ENCODE measurements at regions not wholly inside any gene's neighbourhood (a gene's known extent, or its start where the extent isn't known, plus 50 kb on each side); places are given as distances from the start of the nearest gene placed in this dataset.

GRCh38 chr13:78430166-78430791 lies 173.1 kb downstream of the POU4F1 start:
- Histone ChIP-seq H3K9me3 (ENCODE audit: low read length) (no peaks in the 10 kb centered on the region), H3K4me2 (ENCODE audit: low read depth, low read length) (no peak overlapping the region), H3K36me3 (replicated peaks in 1 of 2; ENCODE audit: control insufficient read depth in 1 of 2, insufficient read depth in 2 of 2, low read length in 2 of 2) (no peaks in the 10 kb centered on the region), H3K27me3 (ENCODE audit: control insufficient read depth in 1 of 2, insufficient read depth in 2 of 2, low read length in 2 of 2) (no peaks in the 10 kb centered on the region), H3K27ac (ENCODE audit: extremely low read length, insufficient read depth, low read length) (no peak overlapping the region), H2AFZ (ENCODE audit: low read length) (no peak overlapping the region), H3K4me1 (ENCODE audit: insufficient read depth, low read length) (no peaks in the 10 kb centered on the region), H3K4me3 (replicated peaks in 1 of 3; ENCODE audit: insufficient read depth in 1 of 3, low read depth in 2 of 3, low read length in 3 of 3) (no peak overlapping the region), H4K20me1 (ENCODE audit: insufficient read depth, low read length) (no peaks in the 10 kb centered on the region), H3K79me2 (ENCODE audit: insufficient read depth, low read length) (no peaks in the 10 kb centered on the region), H3K9ac (ENCODE audit: insufficient read depth, low read depth, low read length) (no peak overlapping the region)
- no peak for FAIRE-seq
- CTCF ChIA-PET (ENCODE audit: low intra/inter-chr PET ratio, low total read pairs): no interaction called here
- DNase-seq (ENCODE audit: low spot score): no peak
- POLR2A ChIA-PET: no interaction called here
- in situ Hi-C loops (cut with HindIII; ENCODE audit: extremely low pct_ligation_motif_present, low pct_unique_long_range_greater_than_20kb) (no loop called here), intact Hi-C loops (cut with micrococcal nuclease; ENCODE audit: unreplicated experiment) (no loop called here)
- WGBS (ENCODE audit: low lambda C conversion rate): 38% methylated on average over 9 of the region's 13 CpGs
- ATAC-seq: no peak
- no TSS peak for BruUV-seq (replicated peaks)
- TF ChIP-seq ZSCAN25 (CRISPR knock-in tag; IDR thresholded peaks at IDR 0.05): no peak
- no peak for TF ChIP-seq ZFX (CRISPR knock-in tag; IDR thresholded peaks at IDR 0.05; ENCODE audit: low read depth)
- TF ChIP-seq ZFP1 (CRISPR knock-in tag; IDR thresholded peaks at IDR 0.05): no peak
- no peak for TF ChIP-seq ZNF792 (CRISPR knock-in tag; IDR thresholded peaks at IDR 0.05)
- no peak for TF ChIP-seq ZNF234 (CRISPR knock-in tag; conservative IDR thresholded peaks at IDR 0.05)

- no peak for ATAC-seq
- 8% methylated on average over 2 of the region's 2 CpGs for WGBS (ENCODE audit: low lambda C conversion rate)
Measured at GRCh38 chr13:78428646-78429045, 174.7 kb downstream of the POU4F1 start.

More at GRCh38 chr13:78428646-78429045, 174.7 kb downstream of the POU4F1 start:
- intact Hi-C loops (cut with micrococcal nuclease; ENCODE audit: unreplicated experiment): no loop called here
- no peak overlapping the region for H3K4me3 ChIP-seq (replicated peaks in 1 of 3; ENCODE audit: insufficient read depth in 1 of 3, low read depth in 2 of 3, low read length in 3 of 3)
- H3K4me2 ChIP-seq (ENCODE audit: low read depth, low read length): no peak overlapping the region
- no peaks in the 10 kb centered on the region for H3K9me3 ChIP-seq (ENCODE audit: low read length)
- no peak overlapping the region for H3K27ac ChIP-seq (ENCODE audit: extremely low read length, insufficient read depth, low read length)
- H3K79me2 ChIP-seq (ENCODE audit: insufficient read depth, low read length): no peaks in the 10 kb centered on the region
- BruUV-seq (replicated peaks): no TSS peak
- no peaks in the 10 kb centered on the region for H3K4me1 ChIP-seq (ENCODE audit: insufficient read depth, low read length)
- POLR2A ChIA-PET: no interaction called here
- no peaks in the 10 kb centered on the region for H3K36me3 ChIP-seq (replicated peaks in 1 of 2; ENCODE audit: control insufficient read depth in 1 of 2, insufficient read depth in 2 of 2, low read length in 2 of 2)
- FAIRE-seq (no peak), DNase-seq (ENCODE audit: low spot score) (no peak)
- H4K20me1 ChIP-seq (ENCODE audit: insufficient read depth, low read length): no peaks in the 10 kb centered on the region
- no peak overlapping the region for H3K9ac ChIP-seq (ENCODE audit: insufficient read depth, low read depth, low read length)
- H3K27me3 ChIP-seq (ENCODE audit: control insufficient read depth in 1 of 2, insufficient read depth in 2 of 2, low read length in 2 of 2): no peaks in the 10 kb centered on the region
- in situ Hi-C loops (cut with HindIII; ENCODE audit: extremely low pct_ligation_motif_present, low pct_unique_long_range_greater_than_20kb): no loop called here
- no peak for TF ChIP-seq BRCA1 (CRISPR knock-in tag; IDR thresholded peaks at IDR 0.05)
- no peak overlapping the region for H2AFZ ChIP-seq (ENCODE audit: low read length)
- CTCF ChIA-PET (ENCODE audit: low intra/inter-chr PET ratio, low total read pairs): no interaction called here

All from HepG2 (cell line).